ENCODE measurements at regions not wholly inside any gene's neighbourhood (a gene's known extent, or its start where the extent isn't known, plus 50 kb on each side); places are given as distances from the start of the nearest gene placed in this dataset.

DNA sequence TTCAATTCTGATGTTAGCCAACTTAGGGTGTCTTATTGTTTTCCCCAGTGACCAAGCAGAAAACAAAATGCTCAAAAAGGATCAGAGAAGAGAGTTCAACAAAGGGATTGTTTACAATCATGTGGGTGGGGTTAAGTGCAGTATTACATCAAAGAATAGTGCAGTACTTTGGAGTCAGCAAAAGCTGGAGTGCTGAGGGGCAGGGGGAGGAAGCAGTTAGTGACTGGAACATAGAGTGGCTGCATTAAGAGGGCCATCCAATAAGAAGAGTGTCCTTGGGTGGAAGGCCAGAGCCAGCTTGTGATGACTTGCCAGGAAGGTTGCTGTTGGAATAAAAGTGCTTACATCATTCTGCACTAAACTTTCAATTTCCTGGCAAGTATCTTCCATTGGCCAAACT, 175.5 kb downstream of the CYYR1 start (continued):
- no peak for TF ChIP-seq SP3 (tag by site-specific recombination; IDR thresholded peaks at IDR 0.05)
- TF ChIP-seq, protein P1, sequence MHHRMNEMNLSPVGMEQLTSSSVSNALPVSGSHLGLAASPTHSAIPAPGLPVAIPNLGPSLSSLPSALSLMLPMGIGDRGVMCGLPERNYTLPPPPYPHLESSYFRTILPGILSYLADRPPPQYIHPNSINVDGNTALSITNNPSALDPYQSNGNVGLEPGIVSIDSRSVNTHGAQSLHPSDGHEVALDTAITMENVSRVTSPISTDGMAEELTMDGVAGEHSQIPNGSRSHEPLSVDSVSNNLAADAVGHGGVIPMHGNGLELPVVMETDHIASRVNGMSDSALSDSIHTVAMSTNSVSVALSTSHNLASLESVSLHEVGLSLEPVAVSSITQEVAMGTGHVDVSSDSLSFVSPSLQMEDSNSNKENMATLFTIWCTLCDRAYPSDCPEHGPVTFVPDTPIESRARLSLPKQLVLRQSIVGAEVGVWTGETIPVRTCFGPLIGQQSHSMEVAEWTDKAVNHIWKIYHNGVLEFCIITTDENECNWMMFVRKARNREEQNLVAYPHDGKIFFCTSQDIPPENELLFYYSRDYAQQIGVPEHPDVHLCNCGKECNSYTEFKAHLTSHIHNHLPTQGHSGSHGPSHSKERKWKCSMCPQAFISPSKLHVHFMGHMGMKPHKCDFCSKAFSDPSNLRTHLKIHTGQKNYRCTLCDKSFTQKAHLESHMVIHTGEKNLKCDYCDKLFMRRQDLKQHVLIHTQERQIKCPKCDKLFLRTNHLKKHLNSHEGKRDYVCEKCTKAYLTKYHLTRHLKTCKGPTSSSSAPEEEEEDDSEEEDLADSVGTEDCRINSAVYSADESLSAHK (tag by site-specific recombination; IDR thresholded peaks at IDR 0.05), result no peak
- TF ChIP-seq ZNF140 (tag by site-specific recombination; IDR thresholded peaks at IDR 0.05), result no peak

DNA sequence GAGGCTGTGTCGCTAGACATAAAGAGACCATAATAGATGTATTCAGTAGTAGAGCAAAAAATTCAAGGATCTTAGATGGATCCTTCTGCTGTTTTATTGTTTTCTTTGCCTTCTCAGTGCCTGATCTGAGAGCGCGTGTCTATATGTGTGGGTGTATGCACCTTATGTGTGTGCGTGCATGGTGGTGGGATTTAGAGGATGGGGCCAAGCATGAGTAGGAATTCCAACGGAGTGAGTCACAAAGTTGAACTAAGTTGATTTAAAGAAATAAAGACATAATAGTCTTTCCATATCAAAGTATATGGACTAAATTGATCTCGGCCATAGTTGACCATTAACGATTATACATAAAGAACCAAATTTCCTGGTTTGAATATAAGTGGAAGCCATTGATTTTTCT, 178.7 kb downstream of the CYYR1 start:
- Histone ChIP-seq H3K9me3 (ENCODE audit: control insufficient read depth, insufficient read depth, low read depth, low read length) (no peaks in the 10 kb centered on the region), H3K4me3 (ENCODE audit: low read depth, low read length) (no peak overlapping the region), H3K36me3 (ENCODE audit: control insufficient read depth in 2 of 2, insufficient read depth in 1 of 2, low read length in 2 of 2) (no peaks in the 10 kb centered on the region), H3K4me1 (ENCODE audit: control insufficient read depth, insufficient read depth, low read length) (no peaks in the 10 kb centered on the region), H3K27ac (ENCODE audit: extremely low read depth, low read depth, low read length) (no peak overlapping the region)
- POLR2A ChIA-PET, result no interaction called here
- TF ChIP-seq, protein P2, sequence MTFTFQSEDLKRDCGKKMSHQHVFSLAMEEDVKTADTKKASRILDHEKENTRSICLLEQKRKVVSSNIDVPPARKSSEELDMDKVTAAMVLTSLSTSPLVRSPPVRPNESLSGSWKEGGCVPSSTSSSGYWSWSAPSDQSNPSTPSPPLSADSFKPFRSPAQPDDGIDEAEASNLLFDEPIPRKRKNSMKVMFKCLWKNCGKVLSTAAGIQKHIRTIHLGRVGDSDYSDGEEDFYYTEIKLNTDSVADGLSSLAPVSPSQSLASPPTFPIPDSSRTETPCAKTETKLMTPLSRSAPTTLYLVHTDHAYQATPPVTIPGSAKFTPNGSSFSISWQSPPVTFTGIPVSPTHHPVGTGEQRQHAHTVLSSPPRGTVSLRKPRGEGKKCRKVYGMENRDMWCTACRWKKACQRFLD (tag by site-specific recombination; IDR thresholded peaks at IDR 0.05), result no peak
- 0 out of 2 replicates have a peak, but pooled peaks have one; percentile 23 for TF ChIP-seq EGR2 (tag by site-specific recombination; IDR thresholded peaks at IDR 0.05; ENCODE audit: low read depth)
- TF ChIP-seq, protein P3, sequence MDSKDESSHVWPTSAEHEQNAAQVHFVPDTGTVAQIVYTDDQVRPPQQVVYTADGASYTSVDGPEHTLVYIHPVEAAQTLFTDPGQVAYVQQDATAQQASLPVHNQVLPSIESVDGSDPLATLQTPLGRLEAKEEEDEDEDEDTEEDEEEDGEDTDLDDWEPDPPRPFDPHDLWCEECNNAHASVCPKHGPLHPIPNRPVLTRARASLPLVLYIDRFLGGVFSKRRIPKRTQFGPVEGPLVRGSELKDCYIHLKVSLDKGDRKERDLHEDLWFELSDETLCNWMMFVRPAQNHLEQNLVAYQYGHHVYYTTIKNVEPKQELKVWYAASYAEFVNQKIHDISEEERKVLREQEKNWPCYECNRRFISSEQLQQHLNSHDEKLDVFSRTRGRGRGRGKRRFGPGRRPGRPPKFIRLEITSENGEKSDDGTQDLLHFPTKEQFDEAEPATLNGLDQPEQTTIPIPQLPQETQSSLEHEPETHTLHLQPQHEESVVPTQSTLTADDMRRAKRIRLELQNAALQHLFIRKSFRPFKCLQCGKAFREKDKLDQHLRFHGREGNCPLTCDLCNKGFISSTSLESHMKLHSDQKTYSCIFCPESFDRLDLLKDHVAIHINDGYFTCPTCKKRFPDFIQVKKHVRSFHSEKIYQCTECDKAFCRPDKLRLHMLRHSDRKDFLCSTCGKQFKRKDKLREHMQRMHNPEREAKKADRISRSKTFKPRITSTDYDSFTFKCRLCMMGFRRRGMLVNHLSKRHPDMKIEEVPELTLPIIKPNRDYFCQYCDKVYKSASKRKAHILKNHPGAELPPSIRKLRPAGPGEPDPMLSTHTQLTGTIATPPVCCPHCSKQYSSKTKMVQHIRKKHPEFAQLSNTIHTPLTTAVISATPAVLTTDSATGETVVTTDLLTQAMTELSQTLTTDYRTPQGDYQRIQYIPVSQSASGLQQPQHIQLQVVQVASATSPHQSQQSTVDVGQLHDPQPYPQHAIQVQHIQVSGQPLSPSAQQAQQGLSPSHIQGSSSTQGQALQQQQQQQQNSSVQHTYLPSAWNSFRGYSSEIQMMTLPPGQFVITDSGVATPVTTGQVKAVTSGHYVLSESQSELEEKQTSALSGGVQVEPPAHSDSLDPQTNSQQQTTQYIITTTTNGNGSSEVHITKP (tag by site-specific recombination; IDR thresholded peaks at IDR 0.05), result no peak
- CTCF ChIA-PET, result no interaction called here

DNA sequence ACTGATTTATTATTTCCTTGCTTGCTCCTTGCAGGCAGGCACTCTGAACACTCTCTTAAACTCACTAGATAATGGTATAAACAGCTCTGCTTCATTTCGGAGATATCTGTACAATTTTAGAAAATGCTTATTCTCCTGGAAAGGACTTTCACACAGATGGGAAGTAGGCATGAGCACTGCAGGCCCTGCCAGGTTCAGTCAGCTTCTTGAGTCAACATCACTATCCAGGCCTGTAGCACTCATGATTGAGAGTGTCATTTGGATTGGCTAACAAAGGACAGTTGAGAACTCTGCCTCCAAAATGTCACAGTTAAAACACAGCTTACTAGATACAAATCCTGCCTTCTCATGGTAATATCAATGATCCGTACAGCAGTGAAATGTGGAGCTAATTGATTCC, 181.9 kb downstream of the CYYR1 start:
- Histone ChIP-seq H3K27ac (ENCODE audit: extremely low read depth, low read depth, low read length) (no peak overlapping the region), H3K4me3 (ENCODE audit: low read depth, low read length) (no peak overlapping the region), H3K9me3 (ENCODE audit: control insufficient read depth, insufficient read depth, low read depth, low read length) (no peaks in the 10 kb centered on the region), H3K36me3 (ENCODE audit: control insufficient read depth in 2 of 2, insufficient read depth in 1 of 2, low read length in 2 of 2) (no peaks in the 10 kb centered on the region), H3K4me1 (ENCODE audit: control insufficient read depth, insufficient read depth, low read length) (no peaks in the 10 kb centered on the region)
- POLR2A ChIA-PET, result no interaction called here
- no peak for TF ChIP-seq ZNF132 (tag by site-specific recombination; IDR thresholded peaks at IDR 0.05; ENCODE audit: borderline replicate concordance)
- TF ChIP-seq ZNF837 (tag by site-specific recombination; IDR thresholded peaks at IDR 0.05), result no peak
- TF ChIP-seq, protein P4, sequence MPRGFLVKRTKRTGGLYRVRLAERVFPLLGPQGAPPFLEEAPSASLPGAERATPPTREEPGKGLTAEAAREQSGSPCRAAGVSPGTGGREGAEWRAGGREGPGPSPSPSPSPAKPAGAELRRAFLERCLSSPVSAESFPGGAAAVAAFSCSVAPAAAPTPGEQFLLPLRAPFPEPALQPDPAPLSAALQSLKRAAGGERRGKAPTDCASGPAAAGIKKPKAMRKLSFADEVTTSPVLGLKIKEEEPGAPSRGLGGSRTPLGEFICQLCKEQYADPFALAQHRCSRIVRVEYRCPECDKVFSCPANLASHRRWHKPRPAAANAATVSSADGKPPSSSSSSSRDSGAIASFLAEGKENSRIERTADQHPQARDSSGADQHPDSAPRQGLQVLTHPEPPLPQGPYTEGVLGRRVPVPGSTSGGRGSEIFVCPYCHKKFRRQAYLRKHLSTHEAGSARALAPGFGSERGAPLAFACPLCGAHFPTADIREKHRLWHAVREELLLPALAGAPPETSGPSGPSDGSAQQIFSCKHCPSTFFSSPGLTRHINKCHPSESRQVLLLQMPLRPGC (tag by site-specific recombination; IDR thresholded peaks at IDR 0.05), result no peak
- TF ChIP-seq ZNF596 (tag by site-specific recombination; IDR thresholded peaks at IDR 0.05), result no peak
- TF ChIP-seq ZNF302 (tag by site-specific recombination; IDR thresholded peaks at IDR 0.05; ENCODE audit: low read depth), result no peak
- no peak for TF ChIP-seq ZNF561 (tag by site-specific recombination; IDR thresholded peaks at IDR 0.05; ENCODE audit: borderline replicate concordance)
- TF ChIP-seq ZFP37 (tag by site-specific recombination; IDR thresholded peaks at IDR 0.05), result no peak
- TF ChIP-seq ZNF433 (tag by site-specific recombination; IDR thresholded peaks at IDR 0.05; ENCODE audit: low read depth), result no peak
- TF ChIP-seq RBAK (tag by site-specific recombination; IDR thresholded peaks at IDR 0.05), result no peak
- TF ChIP-seq, protein P5, sequence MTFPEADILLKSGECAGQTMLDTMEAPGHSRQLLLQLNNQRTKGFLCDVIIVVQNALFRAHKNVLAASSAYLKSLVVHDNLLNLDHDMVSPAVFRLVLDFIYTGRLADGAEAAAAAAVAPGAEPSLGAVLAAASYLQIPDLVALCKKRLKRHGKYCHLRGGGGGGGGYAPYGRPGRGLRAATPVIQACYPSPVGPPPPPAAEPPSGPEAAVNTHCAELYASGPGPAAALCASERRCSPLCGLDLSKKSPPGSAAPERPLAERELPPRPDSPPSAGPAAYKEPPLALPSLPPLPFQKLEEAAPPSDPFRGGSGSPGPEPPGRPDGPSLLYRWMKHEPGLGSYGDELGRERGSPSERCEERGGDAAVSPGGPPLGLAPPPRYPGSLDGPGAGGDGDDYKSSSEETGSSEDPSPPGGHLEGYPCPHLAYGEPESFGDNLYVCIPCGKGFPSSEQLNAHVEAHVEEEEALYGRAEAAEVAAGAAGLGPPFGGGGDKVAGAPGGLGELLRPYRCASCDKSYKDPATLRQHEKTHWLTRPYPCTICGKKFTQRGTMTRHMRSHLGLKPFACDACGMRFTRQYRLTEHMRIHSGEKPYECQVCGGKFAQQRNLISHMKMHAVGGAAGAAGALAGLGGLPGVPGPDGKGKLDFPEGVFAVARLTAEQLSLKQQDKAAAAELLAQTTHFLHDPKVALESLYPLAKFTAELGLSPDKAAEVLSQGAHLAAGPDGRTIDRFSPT (tag by site-specific recombination; IDR thresholded peaks at IDR 0.05), result no peak
- no peak for TF ChIP-seq ZNF768 (tag by site-specific recombination; IDR thresholded peaks at IDR 0.05)
- no peak for TF ChIP-seq ZEB2 (tag by site-specific recombination; IDR thresholded peaks at IDR 0.05)
- TF ChIP-seq ZNF292 (tag by site-specific recombination; IDR thresholded peaks at IDR 0.05; ENCODE audit: borderline replicate concordance, low read depth), result no peak
- TF ChIP-seq, protein P6, sequence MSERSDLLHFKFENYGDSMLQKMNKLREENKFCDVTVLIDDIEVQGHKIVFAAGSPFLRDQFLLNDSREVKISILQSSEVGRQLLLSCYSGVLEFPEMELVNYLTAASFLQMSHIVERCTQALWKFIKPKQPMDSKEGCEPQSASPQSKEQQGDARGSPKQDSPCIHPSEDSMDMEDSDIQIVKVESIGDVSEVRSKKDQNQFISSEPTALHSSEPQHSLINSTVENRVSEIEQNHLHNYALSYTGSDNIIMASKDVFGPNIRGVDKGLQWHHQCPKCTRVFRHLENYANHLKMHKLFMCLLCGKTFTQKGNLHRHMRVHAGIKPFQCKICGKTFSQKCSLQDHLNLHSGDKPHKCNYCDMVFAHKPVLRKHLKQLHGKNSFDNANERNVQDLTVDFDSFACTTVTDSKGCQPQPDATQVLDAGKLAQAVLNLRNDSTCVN (tag by site-specific recombination; optimal IDR thresholded peaks at IDR 0.05), result no peak
- CTCF ChIA-PET, result interaction anchor here (0.7 kb wide), 1 partner anchor 14 kb away, joined by 3 read pairs; no protein-coding TSS in a partner anchor
